Mucosa of descending colon (tissue), 3 donors: ENCODE measurements at regions not wholly inside any gene's neighbourhood (a gene's known extent, or its start where the extent isn't known, plus 50 kb on each side); places are given as distances from the start of the nearest gene placed in this dataset.

ENCODE experiments used
- ATAC-seq: fragments of 200-7000 bp; cut with Tn5 transposase; one replicate; pipeline ENCODE4 v1.9.1; 2020; ENCODE audit warnings: mild to moderate bottlenecking, moderate library complexity
- DNase-seq, 3 donors: peaks; one replicate each; pipeline ENCODE4 v3.0.0-alpha.2; 2020
- H3K36me3 ChIP-seq: fragments of 200-600 bp; one replicate; pipeline ENCODE4 v1.8.0; 2021; ENCODE audit warnings: low read depth, mild to moderate bottlenecking
- H3K4me1 ChIP-seq: fragments of 200-600 bp; one replicate; pipeline ENCODE4 v1.8.0; 2021; ENCODE audit warnings: low read depth, mild to moderate bottlenecking
- H3K4me3 ChIP-seq: fragments of 200-600 bp; one replicate; pipeline ENCODE4 v1.8.0; 2021; ENCODE audit warnings: mild to moderate bottlenecking
- H3K9me3 ChIP-seq: fragments of 200-600 bp; one replicate; pipeline ENCODE4 v1.8.0; 2021; ENCODE audit warnings: mild to moderate bottlenecking
- intact Hi-C, 2 donors: fragments of 100-400 bp; cut with DNase I in 1 of 2; cut with micrococcal nuclease in 1 of 2; formaldehyde crosslinking; loops; one replicate each; pipeline versions ENCODE4 v1.11.0 to v1.11.1; 2022; cut with DNase I, micrococcal nuclease
- TF ChIP-seq, protein P1 (sequence below): fragments of 200-600 bp; IDR thresholded peaks from one replicate; pipeline ENCODE4 v1.8.0; 2022; ENCODE audit warnings: antibody characterized with exemption, mild to moderate bottlenecking
- donor health status: DM: no; HTN: no; CAD: no; lungs with moderate emphysema.
- donor health status: DM: no; HTN: no; CAD: no.
- donor health status: DM: no; HTN: yes; CAD: no.

DNA sequence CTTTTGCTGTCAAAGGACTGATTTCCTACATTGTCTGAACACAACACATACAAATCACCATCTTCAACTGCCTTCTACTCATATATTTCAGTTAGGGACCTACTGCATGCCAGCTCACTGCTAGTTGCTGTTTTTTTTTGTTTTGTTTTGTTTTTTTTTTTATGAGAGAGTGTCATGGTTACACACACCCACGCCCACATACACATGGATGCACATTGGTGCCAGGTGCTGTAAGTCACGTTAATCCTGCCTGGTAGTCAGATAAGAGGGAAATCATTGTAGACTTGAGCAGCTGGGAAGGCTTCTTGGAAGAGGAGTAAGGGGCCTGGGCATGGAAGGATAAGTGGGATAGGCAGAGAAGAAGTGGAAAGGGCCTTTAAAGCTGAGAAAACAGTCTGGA is 209.9 kb downstream of the TDRD15 start:
- Histone ChIP-seq H3K9me3 (no peaks in the 10 kb centered on the region), H3K4me1 (peaks cover 9% of the 10 kb centered on the region), H3K4me3 (no peak overlapping the region), H3K36me3 (no peaks in the 10 kb centered on the region)
- TF ChIP-seq, protein P1, sequence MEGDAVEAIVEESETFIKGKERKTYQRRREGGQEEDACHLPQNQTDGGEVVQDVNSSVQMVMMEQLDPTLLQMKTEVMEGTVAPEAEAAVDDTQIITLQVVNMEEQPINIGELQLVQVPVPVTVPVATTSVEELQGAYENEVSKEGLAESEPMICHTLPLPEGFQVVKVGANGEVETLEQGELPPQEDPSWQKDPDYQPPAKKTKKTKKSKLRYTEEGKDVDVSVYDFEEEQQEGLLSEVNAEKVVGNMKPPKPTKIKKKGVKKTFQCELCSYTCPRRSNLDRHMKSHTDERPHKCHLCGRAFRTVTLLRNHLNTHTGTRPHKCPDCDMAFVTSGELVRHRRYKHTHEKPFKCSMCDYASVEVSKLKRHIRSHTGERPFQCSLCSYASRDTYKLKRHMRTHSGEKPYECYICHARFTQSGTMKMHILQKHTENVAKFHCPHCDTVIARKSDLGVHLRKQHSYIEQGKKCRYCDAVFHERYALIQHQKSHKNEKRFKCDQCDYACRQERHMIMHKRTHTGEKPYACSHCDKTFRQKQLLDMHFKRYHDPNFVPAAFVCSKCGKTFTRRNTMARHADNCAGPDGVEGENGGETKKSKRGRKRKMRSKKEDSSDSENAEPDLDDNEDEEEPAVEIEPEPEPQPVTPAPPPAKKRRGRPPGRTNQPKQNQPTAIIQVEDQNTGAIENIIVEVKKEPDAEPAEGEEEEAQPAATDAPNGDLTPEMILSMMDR, result no peak
- intact Hi-C loops, result no loop called here
- ATAC-seq (peak; percentile 95), DNase-seq (peak in 1 of 3 donors; percentile 29)

DNA sequence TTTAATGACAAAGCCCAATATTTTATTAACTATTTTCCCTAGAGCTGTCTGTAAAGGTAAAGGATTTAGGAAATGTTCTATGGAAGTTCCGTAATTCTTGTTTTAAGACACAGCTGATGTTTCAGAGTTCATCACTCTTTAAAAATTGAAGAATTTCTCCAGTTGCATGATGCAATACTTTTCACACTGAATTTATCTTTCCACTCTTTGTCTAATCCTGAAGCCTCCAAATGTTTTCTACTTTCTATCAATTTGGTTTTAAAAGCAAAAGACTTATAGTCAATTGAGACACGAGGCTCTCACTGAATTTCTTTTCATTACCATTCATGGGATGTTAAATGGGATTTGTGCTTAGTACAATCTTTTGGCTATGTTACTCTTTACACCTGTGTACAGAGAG is 223.2 kb downstream of the TDRD15 start:
- ATAC-seq, result no peak

DNA sequence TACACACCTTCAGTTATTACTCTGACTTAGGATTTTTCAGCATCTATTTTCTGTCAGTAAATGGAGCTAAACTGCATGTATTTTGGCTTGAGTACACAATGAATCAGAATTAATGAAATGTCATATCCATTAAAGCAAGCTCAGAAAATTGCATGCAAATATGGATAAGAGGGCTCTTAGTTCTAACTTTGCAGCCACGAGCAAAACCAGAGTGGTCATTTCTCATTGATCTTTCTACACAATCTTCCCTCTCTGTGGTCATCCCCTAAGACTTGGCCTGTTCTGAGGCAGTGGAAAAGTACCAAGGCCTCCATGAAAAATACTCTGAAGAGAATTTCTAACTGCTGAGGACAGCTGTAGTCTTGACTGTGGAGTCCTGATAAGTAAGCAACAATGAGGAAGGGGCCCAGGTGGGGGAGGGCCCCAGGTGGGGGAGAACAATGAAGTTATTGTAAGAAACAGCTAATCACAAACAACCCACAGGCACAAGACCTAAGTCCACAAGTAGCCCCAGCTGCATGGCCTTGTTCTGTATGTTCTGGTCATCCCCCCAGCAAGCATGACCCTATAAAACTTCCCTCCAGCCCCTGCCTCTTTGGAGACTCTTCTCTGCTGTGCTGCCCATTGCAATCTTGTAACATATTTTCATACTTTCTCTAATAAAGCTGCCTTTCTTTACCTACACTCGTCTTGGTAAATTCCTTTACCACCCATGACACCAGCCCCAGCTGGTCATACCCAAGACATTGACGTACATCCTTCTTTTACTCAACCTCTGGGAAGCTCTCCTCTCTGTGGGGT is 230.3 kb downstream of the TDRD15 start:
- no peaks in the 10 kb centered on the region for H3K36me3 ChIP-seq
- H3K4me1 ChIP-seq, result no peaks in the 10 kb centered on the region
- H3K4me3 ChIP-seq, result no peak overlapping the region
- no peak for DNase-seq
- no peak for ATAC-seq
- TF ChIP-seq, protein P1, result no peak
- H3K9me3 ChIP-seq, result no peaks in the 10 kb centered on the region
- intact Hi-C loops, result no loop called here

More for the DNA sequence above, 223.2 kb downstream of the TDRD15 start:
- TF ChIP-seq, protein P1, result no peak
- H3K9me3 ChIP-seq, result no peaks in the 10 kb centered on the region
- no peak overlapping the region for H3K4me3 ChIP-seq
- no peaks in the 10 kb centered on the region for H3K4me1 ChIP-seq
- no peak for DNase-seq
- no peaks in the 10 kb centered on the region for H3K36me3 ChIP-seq
- intact Hi-C loops, result no loop called here

DNA sequence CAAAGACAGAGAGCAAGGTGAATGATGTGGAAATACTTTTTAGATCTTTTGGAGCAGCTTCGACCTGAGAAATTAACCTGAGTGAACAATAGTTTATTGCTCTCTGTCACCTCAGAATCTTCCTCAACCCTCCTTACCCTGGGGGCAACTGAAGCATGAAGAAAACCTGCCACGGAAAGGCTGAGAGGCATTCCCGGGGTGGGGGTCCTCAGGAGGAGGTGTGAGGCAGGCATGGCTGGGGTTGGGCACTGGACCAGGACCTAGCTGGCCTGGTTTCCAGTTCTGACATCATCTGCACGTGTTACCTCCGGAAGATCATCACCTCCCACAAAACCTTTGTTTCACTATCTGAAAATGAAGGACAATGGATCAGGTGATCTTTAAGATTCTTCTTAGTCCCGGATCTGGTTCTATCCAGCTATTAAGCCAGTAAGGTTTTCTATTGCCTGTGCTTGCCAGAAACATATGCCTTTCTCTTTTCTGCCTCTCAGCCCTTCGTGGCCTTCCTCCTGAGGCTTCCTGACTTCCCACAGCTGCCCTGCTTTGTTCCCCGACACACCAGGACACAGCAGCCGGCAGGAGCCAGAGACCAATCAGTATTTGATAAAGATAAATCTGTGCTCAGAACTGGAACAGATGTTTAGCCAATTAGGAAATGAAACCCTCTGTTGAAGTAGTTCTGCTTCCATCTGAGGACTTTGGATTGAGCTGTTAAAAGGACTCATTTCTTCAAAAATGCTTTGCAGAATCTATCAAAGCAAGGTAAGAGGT is 232.5 kb downstream of the TDRD15 start:
- ATAC-seq (no peak), DNase-seq (no peak)
- Histone ChIP-seq H3K4me3 (no peak overlapping the region), H3K9me3 (no peaks in the 10 kb centered on the region), H3K36me3 (no peaks in the 10 kb centered on the region), H3K4me1 (no peaks in the 10 kb centered on the region)
- intact Hi-C loops, result no loop called here
- TF ChIP-seq, protein P1, result no peak

DNA sequence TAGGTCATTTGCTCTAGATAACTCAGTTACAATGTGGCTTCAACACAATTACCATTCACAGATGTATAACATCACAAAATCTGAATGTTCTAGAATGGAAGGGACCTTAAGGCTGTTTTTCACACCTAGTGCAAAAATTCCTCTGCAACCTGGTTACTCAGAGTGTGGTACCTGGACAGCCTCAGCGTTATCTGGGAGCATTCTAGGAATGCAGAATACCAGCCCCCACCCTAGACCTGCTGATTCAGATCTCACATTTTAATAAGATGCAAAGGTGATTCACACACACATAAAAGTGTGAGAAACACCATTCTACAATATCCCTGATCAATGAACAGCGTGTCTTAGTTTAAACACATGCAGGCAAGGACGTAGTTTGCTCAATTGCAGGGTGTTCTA is 233.1 kb downstream of the TDRD15 start:
- Histone ChIP-seq H3K36me3 (no peaks in the 10 kb centered on the region), H3K4me3 (no peak overlapping the region), H3K9me3 (no peaks in the 10 kb centered on the region), H3K4me1 (no peaks in the 10 kb centered on the region)
- TF ChIP-seq, protein P1, result no peak
- intact Hi-C loops, result no loop called here
- DNase-seq (no peak), ATAC-seq (no peak)
